Islet precursor cell (in vitro differentiated cells): ENCODE measurements at regions not wholly inside any gene's neighbourhood (a gene's known extent, or its start where the extent isn't known, plus 50 kb on each side); places are given as distances from the start of the nearest gene placed in this dataset.
A peak's percentile ranks its signal among the peaks of the same experiment; 100 is the strongest.

Experiments used
- DNase-seq: peaks from one replicate; pipeline ENCODE4 v3.0.0-alpha.2; 2018

DNA sequence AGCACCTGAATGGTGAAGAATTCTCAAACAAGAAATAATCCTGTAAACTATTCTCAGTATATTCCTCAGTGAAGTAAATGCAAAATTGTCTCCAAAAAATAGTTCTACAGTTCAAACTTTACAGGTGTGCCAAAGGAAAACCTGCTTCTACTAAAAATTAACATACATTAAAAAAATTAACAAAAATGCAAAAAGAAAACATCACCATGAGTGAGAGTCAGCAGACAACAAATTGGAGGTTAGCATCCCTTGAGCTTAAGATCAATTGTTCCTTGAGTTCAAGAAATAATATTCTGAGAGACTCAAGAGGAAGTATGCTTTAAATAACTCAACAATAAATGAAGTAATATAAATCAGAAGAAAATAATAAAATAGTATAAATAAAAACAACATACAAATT lies 278.4 kb upstream of the MME start:
- no peak for DNase-seq

GRCh38 chr3:154799800-154800199 lies 280.3 kb upstream of the MME start:
- DNase-seq = no peak

GRCh38 chr3:154795582-154795981 lies 284.5 kb upstream of the MME start:
- DNase-seq = peak; percentile 86

DNA sequence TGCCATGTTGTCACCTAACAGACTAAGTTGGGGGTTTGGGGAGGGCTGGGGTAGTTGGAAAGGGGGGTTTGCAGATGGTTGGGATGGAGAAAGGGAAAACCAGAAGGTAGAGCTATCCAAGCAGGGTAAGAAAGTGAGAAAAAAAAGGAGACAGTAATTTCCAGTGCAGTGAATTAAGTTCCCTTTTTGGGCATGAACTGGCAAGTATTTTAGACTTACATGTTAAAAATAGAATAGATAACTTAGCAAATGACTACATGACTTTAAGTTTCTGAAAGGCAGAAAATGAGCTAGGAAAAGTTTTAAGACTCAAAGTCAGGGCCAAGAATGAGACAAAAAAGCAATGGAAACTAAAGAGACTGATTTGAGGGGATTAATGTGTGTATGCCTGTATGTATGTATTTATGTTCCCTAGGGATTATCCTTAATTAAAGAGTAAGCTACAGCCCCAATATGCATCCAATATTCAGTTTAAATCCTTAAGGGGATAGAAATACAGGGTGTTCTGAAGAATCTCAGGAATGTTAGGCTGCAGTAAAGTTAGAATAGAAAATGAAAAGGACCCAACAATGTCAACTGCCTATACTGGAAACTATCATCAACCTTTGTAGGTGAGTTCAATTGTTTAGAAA lies 285.2 kb upstream of the MME start:
- no peak for DNase-seq

DNA sequence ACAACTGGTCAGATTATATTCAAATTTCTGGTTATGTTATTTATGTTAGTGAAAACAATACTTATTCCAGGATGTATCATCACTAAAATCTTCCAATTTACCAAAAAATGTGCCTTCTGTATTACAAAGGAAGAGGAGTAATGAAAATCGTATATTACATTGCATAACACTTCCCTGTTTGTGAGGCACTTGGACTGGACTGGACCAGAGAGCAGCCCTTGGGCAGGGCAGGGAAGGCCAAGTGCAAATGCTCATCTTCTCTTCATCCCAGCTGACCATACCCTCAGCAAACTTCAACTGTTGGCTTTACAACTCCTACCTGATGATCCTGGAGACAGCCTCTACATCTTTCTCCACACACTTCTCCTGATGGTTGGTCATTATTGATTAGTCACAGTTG lies 285.7 kb upstream of the MME start:
- no peak for DNase-seq

DNA sequence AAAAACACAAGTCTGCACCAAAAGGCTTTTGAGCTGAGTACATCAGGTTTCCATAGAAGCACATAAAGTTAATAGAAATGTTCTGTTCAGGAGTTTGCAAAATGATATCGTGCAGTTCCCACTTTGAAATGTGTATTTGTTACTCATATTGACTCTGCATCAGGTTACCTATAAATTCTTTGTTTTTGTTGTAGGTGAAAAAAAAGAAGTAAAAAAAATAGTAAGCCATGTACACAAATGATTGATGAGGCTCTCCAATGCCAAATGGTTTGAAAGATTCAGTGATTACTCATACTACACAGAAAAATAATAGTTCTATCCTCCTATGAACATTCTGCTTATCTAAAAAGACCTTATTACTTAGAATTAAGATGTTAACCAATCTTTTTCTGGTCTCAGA lies 287.3 kb upstream of the MME start:
- no peak for DNase-seq

- DNase-seq = no peak
Observed at GRCh38 chr3:154791611-154792010, 288.5 kb upstream of the MME start.

GRCh38 chr3:154786724-154787123 lies 293.4 kb upstream of the MME start:
- DNase-seq = no peak

- no peak for DNase-seq
Observed at GRCh38 chr3:154783521-154783931, 296.6 kb upstream of the MME start.

- DNase-seq = no peak
Observed at GRCh38 chr3:154783061-154783460, 297.1 kb upstream of the MME start.

DNA sequence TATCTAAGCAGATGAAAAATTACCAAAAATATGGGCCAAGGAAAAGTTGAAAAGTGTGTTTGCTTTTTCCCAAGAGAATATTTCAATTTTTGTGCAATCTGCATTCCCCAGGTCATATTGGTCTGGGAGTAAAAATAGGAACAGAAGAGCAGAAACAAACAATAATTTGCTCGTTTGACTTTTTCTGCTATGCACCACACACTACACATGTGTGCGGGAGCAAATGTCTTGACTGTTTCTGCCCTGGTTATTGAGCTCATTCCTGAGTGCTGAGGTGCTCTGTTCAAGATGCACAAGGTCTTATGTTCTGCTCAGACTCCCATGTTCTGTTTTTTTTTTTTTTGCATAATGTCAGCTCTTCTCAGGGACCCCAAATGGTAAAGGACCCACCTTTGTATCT lies 298.0 kb upstream of the MME start:
- no peak for DNase-seq

DNA sequence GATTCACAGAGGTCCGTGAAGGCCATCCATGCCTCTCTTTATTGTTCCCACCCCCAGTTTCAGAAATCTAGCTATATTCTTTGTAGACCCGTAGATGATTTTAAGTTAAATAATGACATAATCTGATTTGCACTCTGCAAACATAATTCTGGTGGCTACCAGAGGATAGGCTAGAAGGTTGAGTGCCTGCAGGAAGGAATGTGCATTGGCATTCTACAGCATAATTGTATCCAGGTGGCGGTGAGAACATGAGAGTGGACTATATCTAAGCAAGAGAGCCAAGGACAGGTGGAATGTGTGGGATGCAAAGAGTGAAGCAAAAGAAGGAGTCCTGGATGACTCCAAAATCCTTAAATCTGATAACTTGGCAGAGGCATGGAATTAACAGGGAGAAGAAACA lies 298.5 kb upstream of the MME start:
- DNase-seq = no peak

DNA sequence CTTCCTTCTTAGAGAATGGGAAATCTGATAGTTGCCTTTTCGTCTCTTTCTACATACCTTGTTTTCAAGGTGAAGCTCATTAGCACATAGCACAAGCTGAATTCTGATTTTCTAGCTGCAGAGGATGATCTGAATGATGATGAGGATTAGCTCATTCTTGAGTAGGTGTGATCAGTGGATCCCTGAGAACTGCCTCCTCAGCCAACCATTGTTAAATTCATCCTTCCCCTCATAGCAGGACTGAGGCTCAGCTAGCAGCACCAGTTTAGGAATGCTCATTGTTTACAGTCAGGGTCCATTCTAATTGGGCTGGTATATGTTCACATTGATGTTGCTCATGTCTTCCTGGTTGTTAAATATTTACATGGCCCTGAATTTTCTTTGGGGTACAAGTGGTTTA lies 299.9 kb upstream of the MME start:
- no peak for DNase-seq

DNA sequence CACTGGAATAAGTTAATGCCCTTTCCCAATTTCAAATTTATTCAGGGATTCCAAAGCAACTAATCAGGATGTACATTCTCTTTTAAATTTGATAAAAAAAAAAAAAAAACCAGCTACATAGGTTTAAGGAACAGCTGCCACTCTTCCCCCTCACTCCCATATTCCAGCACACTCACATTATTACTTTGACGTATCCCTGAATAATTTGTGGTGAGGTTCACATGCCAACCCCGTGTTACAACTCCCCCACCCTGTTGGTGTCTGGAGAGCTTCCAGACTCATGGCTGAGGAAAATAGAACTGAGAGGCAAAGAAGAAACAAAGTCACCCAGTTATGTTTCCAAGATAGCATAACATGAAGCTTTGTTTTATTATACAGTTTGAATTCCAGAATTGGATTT lies 300.5 kb upstream of the MME start:
- DNase-seq = no peak

GRCh38 chr3:154778057-154778456 lies 302.1 kb upstream of the MME start:
- DNase-seq = no peak

GRCh38 chr3:154776549-154777225 lies 303.4 kb upstream of the MME start:
- DNase-seq = no peak

DNA sequence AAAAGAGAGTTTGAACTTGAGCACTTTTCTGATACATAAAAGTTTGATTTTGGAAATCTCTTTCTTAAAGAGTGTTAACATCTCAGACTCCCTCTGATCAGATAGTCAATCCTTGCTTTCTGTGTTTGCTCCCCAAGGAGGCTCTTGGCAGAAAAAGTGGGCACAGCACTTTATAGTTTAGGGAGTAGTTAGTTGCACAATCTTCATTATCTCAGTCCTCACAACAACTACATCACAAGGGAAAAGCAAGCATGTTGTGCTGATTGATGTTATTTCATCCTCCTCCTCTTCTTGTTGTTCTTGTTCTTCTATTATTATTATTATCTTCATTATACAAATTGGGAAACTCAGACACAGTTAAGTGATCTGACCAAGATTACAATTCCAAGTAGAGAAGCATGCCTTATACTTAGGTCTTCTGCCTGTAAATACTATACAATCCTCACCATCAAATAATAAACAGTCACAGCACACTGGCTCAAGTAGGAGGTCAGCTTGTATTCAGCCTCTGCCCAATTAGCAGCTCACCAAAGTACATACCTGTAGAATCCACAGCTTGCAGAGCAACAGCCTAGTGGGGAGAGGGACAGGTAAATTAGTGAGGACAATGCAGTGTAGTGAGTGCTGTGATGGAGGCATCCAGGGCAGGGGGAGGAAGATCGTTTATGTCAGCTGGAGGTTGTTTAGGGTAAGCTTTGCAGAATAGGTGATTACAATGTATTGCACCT lies 304.1 kb upstream of the MME start:
- DNase-seq = no peak

GRCh38 chr3:154766765-154767503 lies 313.2 kb upstream of the MME start:
- DNase-seq = no peak

DNA sequence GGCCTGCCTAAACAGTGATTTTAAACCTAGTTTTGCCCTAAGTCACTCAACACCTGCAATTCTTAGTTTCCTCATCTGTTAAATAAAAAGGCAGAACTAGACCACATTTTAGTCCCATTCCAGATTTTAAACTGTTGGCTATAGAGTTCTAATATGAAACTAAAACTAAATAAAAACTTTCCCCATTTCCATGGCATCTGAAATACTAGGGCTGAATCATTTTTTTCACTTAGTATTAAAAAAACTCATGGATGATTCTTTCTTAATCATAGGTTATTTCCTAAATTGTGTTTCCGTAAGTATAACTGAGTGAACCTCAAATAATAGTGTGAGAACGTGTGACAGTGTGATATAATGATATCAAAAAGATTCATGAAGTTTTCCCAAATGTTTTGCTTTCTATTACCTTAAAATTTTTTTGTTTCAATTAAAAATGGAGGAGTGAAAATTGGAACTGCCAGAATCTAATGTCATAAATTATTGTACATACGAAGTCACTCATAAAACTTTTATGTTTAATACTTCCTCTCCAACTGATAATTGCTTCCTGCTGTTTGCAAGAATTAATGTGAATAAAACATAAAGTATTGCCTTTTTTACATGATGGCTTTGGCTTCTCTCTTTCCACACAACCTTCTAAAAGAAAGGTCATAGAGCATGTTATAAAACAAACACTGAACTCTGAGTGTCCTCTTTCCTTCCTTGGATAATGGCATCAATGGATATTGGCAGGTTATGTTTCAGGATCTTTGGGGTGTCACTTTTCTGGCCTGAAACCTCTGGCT lies 315.1 kb upstream of the MME start:
- no peak for DNase-seq

- no peak for DNase-seq
Observed at GRCh38 chr3:154762486-154762885, 317.6 kb upstream of the MME start.

GRCh38 chr3:154759966-154760365 lies 320.2 kb upstream of the MME start:
- no peak for DNase-seq

- no peak for DNase-seq
Observed at GRCh38 chr3:154758109-154758868, 321.8 kb upstream of the MME start.
